CD4-positive, alpha-beta T cell (primary cell): ENCODE measurements at regions not wholly inside any gene's neighbourhood (a gene's known extent, or its start where the extent isn't known, plus 50 kb on each side); places are given as distances from the start of the nearest gene placed in this dataset.

Experiments
- ATAC-seq: fragments of 200-7000 bp; cut with Tn5 transposase; one replicate; pipeline ENCODE4 v1.10.0; 2022; ENCODE audit warnings: mild to moderate bottlenecking; ENCODE audit not compliant: poor library complexity
- CTCF ChIA-PET: fragments of 350-600 bp; sonication (Branson Sonifier 250); formaldehyde crosslinking; loops from one replicate; lab custom pipeline; 2021; ENCODE audit warnings: antibody characterized with exemption, inconsistent platforms; lab: Charles Lee
- POLR2A ChIA-PET: fragments of 350-600 bp; sonication (Branson Sonifier 250); formaldehyde crosslinking; loops from one replicate; lab custom pipeline; 2021; ENCODE audit warnings: antibody characterized with exemption, inconsistent platforms; lab: Charles Lee
- DNase-seq, 14 experiments: peaks; one replicate each; pipeline ENCODE4 v3.0.0-alpha.2; 2013 to 2020; ENCODE audit warnings: mixed read lengths in 2 of 14
- H3K27ac ChIP-seq, 2 donors: one replicate each; pipeline versions ENCODE4 v1.5.1 to v1.7.0; 2013; ENCODE audit warnings: low read length in 2 of 2, low read depth in 1 of 2, mild to moderate bottlenecking in 1 of 2
- H3K27me3 ChIP-seq, 2 experiments: 1 replicate in 1 of 2; 2 replicates in 1 of 2; pipeline versions ENCODE4 v1.6.1 to v1.7.0; 2013; ENCODE audit warnings: low read length in 2 of 2, control low read depth in 1 of 2, mild to moderate bottlenecking in 1 of 2, moderate library complexity in 1 of 2; ENCODE audit not compliant: insufficient read depth in 2 of 2, control insufficient read depth in 1 of 2
- H3K36me3 ChIP-seq: one replicate; pipeline ENCODE4 v1.6.1; 2013; ENCODE audit warnings: low read length, control low read depth; ENCODE audit not compliant: insufficient read depth
- H3K4me1 ChIP-seq: one replicate; pipeline ENCODE4 v1.6.1; 2013; ENCODE audit warnings: low read length, control low read depth; ENCODE audit not compliant: insufficient read depth
- H3K4me3 ChIP-seq: one replicate; pipeline ENCODE4 v1.5.1; 2013; ENCODE audit warnings: mild to moderate bottlenecking, low read length, moderate library complexity
- H3K9me3 ChIP-seq, 2 experiments: 1 replicate in 1 of 2; 2 replicates in 1 of 2; pipeline versions ENCODE4 v1.6.1 to v1.7.0; 2013; ENCODE audit warnings: low read length in 2 of 2, mild to moderate bottlenecking in 2 of 2, control low read depth in 1 of 2, moderate library complexity in 1 of 2; ENCODE audit not compliant: control insufficient read depth in 1 of 2, insufficient read depth in 1 of 2
- H3K27ac Mint-ChIP-seq: one replicate; pipeline ENCODE4 v1.8.0; 2020; ENCODE audit warnings: mixed read lengths
- H3K27me3 Mint-ChIP-seq: one replicate; pipeline ENCODE4 v1.8.0; 2021; ENCODE audit warnings: mixed read lengths
- H3K36me3 Mint-ChIP-seq: one replicate; pipeline ENCODE4 v1.8.0; 2021; ENCODE audit warnings: low read depth, mixed read lengths
- H3K4me1 Mint-ChIP-seq: one replicate; pipeline ENCODE4 v1.8.0; 2021; ENCODE audit warnings: low read depth, mixed read lengths
- H3K4me3 Mint-ChIP-seq: one replicate; pipeline ENCODE4 v1.8.0; 2020; ENCODE audit warnings: mild to moderate bottlenecking, mixed read lengths
- H3K9me3 Mint-ChIP-seq: one replicate; pipeline ENCODE4 v1.8.0; 2020; ENCODE audit warnings: mixed read lengths
- intact Hi-C, 2 experiments: fragments of 100-400 bp; cut with DNase I in 1 of 2; cut with micrococcal nuclease in 1 of 2; formaldehyde crosslinking; loops; one replicate each; pipeline versions ENCODE4 v1.15.1 to v1.9.0; 2023 to 2025; cut with DNase I, micrococcal nuclease
- TF ChIP-seq, protein P1 (sequence below): fragments of 200-600 bp; IDR thresholded peaks from one replicate; pipeline ENCODE4 v1.8.0; 2022; ENCODE audit warnings: antibody characterized with exemption, mild to moderate bottlenecking

DNA sequence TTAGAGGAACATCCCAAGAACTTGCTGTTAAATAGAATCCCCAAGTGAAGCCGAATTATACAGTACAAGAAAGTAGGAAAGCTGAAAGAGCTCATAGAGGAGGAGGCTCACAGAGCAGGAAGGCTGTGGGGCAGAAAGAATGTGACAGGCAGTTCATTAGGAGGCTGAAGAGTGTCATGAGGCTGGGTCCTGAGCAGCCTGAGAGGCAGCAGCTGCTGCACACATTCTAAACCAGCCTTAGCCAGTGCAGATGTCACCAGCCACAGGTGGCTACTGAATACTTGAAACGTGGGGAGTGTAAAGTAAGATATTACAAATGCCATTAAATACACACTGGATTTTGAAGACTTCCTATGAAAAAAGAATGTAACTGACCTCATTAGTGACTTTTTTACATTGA is 490.2 kb upstream of the KLHL29 start:
- no peaks in the 10 kb centered on the region for H3K4me1 ChIP-seq
- CTCF ChIA-PET = no interaction called here
- Mint-ChIP-seq H3K27me3 (peaks cover 3% of the 10 kb centered on the region), H3K27ac (no peak overlapping the region), H3K4me1 (no peaks in the 10 kb centered on the region), H3K36me3 (no peaks in the 10 kb centered on the region), H3K9me3 (no peaks in the 10 kb centered on the region), H3K4me3 (no peak overlapping the region)
- H3K9me3 ChIP-seq = no peaks in the 10 kb centered on the region
- POLR2A ChIA-PET = no interaction called here
- intact Hi-C loops = no loop called here
- H3K36me3 ChIP-seq = no peaks in the 10 kb centered on the region
- H3K27me3 ChIP-seq = no peaks in the 10 kb centered on the region
- DNase-seq = no peak
- no peak for ATAC-seq
- H3K4me3 ChIP-seq = no peak overlapping the region
- H3K27ac ChIP-seq = no peak overlapping the region
- TF ChIP-seq, protein P1, sequence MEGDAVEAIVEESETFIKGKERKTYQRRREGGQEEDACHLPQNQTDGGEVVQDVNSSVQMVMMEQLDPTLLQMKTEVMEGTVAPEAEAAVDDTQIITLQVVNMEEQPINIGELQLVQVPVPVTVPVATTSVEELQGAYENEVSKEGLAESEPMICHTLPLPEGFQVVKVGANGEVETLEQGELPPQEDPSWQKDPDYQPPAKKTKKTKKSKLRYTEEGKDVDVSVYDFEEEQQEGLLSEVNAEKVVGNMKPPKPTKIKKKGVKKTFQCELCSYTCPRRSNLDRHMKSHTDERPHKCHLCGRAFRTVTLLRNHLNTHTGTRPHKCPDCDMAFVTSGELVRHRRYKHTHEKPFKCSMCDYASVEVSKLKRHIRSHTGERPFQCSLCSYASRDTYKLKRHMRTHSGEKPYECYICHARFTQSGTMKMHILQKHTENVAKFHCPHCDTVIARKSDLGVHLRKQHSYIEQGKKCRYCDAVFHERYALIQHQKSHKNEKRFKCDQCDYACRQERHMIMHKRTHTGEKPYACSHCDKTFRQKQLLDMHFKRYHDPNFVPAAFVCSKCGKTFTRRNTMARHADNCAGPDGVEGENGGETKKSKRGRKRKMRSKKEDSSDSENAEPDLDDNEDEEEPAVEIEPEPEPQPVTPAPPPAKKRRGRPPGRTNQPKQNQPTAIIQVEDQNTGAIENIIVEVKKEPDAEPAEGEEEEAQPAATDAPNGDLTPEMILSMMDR = no peak

DNA sequence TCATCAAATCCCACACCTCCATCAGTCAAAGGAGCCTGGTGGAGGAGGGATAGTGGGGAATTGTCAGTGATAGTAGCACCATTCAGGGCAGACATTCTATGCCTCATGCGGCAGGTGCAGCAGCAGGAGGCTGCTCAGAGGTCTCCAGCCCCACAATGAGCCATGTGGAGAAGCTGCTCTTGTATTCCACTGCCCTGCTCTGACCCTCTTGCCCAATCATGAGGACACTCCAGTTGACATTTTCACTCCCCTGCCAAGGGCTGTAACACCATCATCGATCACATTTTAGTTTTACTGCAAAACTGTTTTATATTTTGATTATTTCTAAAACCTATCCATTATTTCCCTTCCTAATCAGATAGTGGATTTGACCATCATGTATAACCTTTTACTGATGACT is 487.6 kb upstream of the KLHL29 start:
- DNase-seq (no peak), ATAC-seq (no peak)
- Mint-ChIP-seq H3K27ac (no peak overlapping the region), H3K9me3 (no peaks in the 10 kb centered on the region), H3K27me3 (peaks cover 9% of the 10 kb centered on the region), H3K4me1 (no peaks in the 10 kb centered on the region), H3K36me3 (no peaks in the 10 kb centered on the region), H3K4me3 (no peak overlapping the region)
- Histone ChIP-seq H3K9me3 (no peaks in the 10 kb centered on the region), H3K4me1 (no peaks in the 10 kb centered on the region), H3K27me3 (peaks cover 0 to 1% of the 10 kb centered on the region in 2 experiments), H3K4me3 (no peak overlapping the region), H3K27ac (no peak overlapping the region), H3K36me3 (no peaks in the 10 kb centered on the region)
- intact Hi-C loops = no loop called here
- TF ChIP-seq, protein P1 = no peak
- ChIA-PET POLR2A (no interaction called here), CTCF (no interaction called here)

DNA sequence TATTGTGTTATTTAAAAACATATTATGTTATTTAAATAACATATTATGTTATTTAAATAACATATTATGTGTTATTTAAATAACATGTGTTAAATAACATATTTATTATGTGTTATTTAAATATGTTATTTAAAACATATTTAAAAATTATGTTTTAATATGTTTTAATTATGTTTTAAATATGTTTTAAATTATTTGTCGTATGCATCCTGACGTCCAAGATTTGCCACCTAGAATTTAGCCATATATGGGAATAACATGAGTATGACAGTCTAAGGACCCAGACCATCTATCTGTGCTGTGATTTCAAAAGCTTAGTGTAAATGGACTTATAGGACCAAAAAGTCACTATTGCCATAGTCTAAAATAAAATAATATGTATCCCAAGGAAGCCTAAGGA is 484.3 kb upstream of the KLHL29 start:
- no peaks in the 10 kb centered on the region for H3K36me3 Mint-ChIP-seq
- TF ChIP-seq, protein P1 = no peak
- H3K9me3 ChIP-seq = no peaks in the 10 kb centered on the region
- no peaks in the 10 kb centered on the region for H3K9me3 Mint-ChIP-seq
- peaks cover 0 to 6% of the 10 kb centered on the region in 2 experiments for H3K27me3 ChIP-seq
- ATAC-seq (no peak), DNase-seq (no peak)
- H3K4me3 ChIP-seq = no peak overlapping the region
- no peak overlapping the region for H3K27ac ChIP-seq
- H3K27me3 Mint-ChIP-seq = peaks cover 9% of the 10 kb centered on the region
- H3K4me3 Mint-ChIP-seq = no peak overlapping the region
- ChIA-PET CTCF (no interaction called here), POLR2A (no interaction called here)
- no peaks in the 10 kb centered on the region for H3K4me1 Mint-ChIP-seq
- H3K36me3 ChIP-seq = no peaks in the 10 kb centered on the region
- intact Hi-C loops = no loop called here
- no peak overlapping the region for H3K27ac Mint-ChIP-seq
- no peaks in the 10 kb centered on the region for H3K4me1 ChIP-seq
